HTR-8/SVneo (cell line): ENCODE measurements at regions not wholly inside any gene's neighbourhood (a gene's known extent, or its start where the extent isn't known, plus 50 kb on each side); places are given as distances from the start of the nearest gene placed in this dataset.

Experiments
- DNase-seq: peaks from one replicate; pipeline ENCODE4 v3.0.0; 2011; ENCODE audit warnings: low spot score, mixed read lengths; ENCODE audit not compliant: insufficient read length
- FAIRE-seq: peaks from 2 replicates; lab custom pipeline; 2011; peaks lifted over from hg19 to GRCh38; lab: Jason Lieb, UNC

- DNase-seq: no peak
- no peak for FAIRE-seq
Measured at GRCh38 chr5:120073722-120074121, 390.4 kb upstream of the PRR16 start.

- DNase-seq (no peak), FAIRE-seq (no peak)
Measured at GRCh38 chr5:120080781-120081180, 383.3 kb upstream of the PRR16 start.

- no peak for FAIRE-seq
- DNase-seq: no peak
Measured at GRCh38 chr5:120082316-120083068, 381.6 kb upstream of the PRR16 start.

- DNase-seq (no peak), FAIRE-seq (no peak)
Measured at GRCh38 chr5:120083851-120084542, 380.1 kb upstream of the PRR16 start.

GRCh38 chr5:120084543-120084870 is 379.6 kb upstream of the PRR16 start:
- DNase-seq: no peak
- FAIRE-seq: no peak

GRCh38 chr5:120086081-120086480 is 378.0 kb upstream of the PRR16 start:
- FAIRE-seq: no peak

GRCh38 chr5:120088412-120088811 is 375.7 kb upstream of the PRR16 start:
- FAIRE-seq (no peak), DNase-seq (no peak)

More at GRCh38 chr5:120086081-120086480, 378.0 kb upstream of the PRR16 start:
- no peak for DNase-seq

GRCh38 chr5:120088836-120089235 is 375.3 kb upstream of the PRR16 start:
- FAIRE-seq (no peak), DNase-seq (no peak)

- DNase-seq (no peak), FAIRE-seq (no peak)
Measured at GRCh38 chr5:120091376-120091948, 372.6 kb upstream of the PRR16 start.

DNA sequence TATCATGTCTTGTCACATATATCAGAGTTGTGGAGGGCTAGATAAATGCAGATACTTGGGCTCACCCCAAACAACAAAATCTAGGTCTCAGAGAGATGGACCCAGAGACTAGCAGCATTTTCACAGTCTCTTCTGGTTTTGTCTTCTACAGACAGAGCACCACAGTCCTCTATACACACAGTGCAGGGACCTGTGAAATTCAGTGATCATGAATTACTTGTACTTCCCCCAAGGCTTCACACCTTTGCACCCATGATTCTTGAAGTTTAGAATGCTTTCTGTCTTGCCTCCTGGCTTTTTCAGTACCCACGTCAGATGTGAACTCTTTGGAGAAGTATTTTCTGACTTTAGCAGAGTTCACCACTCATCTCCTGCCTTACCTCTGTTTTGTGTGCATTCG is 371.5 kb upstream of the PRR16 start:
- FAIRE-seq: no peak
- no peak for DNase-seq

DNA sequence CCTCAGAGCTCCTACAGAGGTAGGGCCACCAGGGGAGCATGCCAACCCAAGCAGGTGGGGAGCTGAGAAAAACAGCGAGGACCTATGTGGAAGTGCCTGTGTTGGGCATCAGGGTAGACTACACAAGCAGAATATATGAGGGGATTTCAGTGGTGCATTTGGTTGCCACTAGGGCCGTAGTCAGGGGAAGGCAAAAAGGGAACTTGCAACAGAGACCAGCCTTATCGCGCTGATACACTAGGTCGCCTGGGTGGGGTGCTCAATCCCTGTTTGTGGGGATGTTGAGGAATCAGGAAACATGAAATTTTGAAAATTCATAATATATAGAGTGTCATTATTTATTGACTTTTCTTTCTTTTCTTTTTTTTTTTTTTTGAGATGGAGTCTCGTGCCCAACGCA is 370.9 kb upstream of the PRR16 start:
- DNase-seq (no peak), FAIRE-seq (no peak)

- peak; percentile 10 for DNase-seq
Measured at GRCh38 chr5:120096413-120096812, 367.7 kb upstream of the PRR16 start.

GRCh38 chr5:120098426-120098825 is 365.7 kb upstream of the PRR16 start:
- FAIRE-seq: no peak
- no peak for DNase-seq

More at GRCh38 chr5:120096413-120096812, 367.7 kb upstream of the PRR16 start:
- no peak for FAIRE-seq

DNA sequence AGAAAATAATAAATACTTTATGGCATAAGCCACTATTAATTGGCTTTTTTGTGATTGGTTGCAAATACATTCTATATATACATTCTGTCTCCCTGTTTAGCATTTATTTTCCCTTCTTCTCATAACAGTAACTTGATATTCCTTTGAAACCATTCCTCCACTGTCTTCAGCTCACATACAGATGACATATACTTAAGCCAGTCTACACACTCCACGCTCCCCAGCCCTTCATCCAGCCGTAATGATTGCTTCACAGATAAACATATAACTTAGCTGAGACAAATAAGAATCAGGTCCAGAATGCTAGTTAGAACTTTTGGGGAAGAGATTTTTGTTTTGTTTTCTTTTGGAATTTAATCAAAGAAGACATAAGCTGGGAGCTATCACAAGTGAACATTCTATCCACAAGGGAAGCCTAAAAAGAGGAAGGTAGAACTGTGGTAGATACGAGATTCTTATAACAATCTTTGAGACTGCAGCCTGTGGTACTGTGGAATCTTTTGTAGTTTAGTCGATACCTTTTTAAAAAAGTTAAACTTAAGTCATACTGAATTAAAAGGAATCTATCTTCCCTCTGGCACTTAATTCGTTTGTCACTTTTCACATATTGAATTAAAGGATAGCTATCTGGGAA is 365.1 kb upstream of the PRR16 start:
- FAIRE-seq (no peak), DNase-seq (no peak)

- no peak for FAIRE-seq
- DNase-seq: no peak
Measured at GRCh38 chr5:120101771-120102170, 362.3 kb upstream of the PRR16 start.

- DNase-seq: no peak
- FAIRE-seq: no peak
Measured at GRCh38 chr5:120103495-120103894, 360.6 kb upstream of the PRR16 start.

DNA sequence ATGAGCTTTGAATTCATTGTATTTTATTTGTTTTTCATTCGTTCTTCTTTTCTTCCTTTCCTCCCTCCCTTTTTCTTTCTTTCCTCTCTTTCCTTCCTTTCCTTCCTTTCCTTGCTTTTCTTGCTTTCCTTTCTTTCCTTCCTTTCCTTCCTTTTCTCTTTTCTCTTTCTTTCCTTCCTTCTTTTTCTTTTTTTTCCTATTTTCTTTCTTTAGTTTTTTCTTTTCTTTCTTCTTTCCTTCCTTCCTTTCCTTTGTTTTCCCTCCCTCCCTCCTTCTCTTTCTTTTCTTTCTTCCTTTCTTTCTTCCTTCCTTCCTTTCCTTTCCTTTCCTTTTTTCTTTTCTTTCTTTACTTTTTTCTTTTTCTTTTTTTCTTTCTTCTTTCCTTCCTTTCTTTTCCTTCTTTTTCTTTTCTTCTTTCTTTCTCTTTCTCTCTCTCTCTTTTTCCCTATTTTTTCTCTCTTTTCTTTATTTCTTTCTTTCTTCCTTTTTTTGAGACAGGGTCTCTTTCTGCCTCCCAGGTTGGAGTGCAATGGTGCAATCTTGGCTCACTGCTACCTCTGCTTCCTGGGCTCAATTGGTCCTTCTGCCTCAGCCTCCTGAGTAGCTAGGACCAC is 357.1 kb upstream of the PRR16 start:
- DNase-seq (no peak), FAIRE-seq (no peak)

- DNase-seq (no peak), FAIRE-seq (no peak)
Measured at GRCh38 chr5:120108586-120109248, 355.4 kb upstream of the PRR16 start.

- FAIRE-seq (no peak), DNase-seq (no peak)
Measured at GRCh38 chr5:120122703-120123102, 341.4 kb upstream of the PRR16 start.

DNA sequence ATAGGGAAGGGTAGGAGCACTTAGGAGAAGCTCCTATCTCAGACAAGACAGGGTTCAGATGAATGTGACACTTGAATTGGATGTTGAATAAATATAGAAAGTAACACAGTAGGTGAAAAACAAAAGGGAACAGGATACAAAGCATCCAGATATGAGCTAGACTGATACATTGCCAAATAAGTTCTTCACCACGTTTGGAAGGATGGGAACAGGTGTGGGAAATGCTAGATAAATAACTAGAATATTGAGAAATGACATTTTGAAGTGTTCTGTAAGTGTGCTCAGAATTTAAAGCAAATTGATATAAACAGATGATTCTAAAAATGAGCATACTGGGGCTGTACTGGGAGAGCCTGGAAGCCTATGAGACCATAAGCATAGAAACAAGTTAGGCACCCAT is 340.1 kb upstream of the PRR16 start:
- DNase-seq: no peak

More for the DNA sequence above, 340.1 kb upstream of the PRR16 start:
- no peak for FAIRE-seq
